ENCODE measurements at regions not wholly inside any gene's neighbourhood (a gene's known extent, or its start where the extent isn't known, plus 50 kb on each side); places are given as distances from the start of the nearest gene placed in this dataset.

DNA sequence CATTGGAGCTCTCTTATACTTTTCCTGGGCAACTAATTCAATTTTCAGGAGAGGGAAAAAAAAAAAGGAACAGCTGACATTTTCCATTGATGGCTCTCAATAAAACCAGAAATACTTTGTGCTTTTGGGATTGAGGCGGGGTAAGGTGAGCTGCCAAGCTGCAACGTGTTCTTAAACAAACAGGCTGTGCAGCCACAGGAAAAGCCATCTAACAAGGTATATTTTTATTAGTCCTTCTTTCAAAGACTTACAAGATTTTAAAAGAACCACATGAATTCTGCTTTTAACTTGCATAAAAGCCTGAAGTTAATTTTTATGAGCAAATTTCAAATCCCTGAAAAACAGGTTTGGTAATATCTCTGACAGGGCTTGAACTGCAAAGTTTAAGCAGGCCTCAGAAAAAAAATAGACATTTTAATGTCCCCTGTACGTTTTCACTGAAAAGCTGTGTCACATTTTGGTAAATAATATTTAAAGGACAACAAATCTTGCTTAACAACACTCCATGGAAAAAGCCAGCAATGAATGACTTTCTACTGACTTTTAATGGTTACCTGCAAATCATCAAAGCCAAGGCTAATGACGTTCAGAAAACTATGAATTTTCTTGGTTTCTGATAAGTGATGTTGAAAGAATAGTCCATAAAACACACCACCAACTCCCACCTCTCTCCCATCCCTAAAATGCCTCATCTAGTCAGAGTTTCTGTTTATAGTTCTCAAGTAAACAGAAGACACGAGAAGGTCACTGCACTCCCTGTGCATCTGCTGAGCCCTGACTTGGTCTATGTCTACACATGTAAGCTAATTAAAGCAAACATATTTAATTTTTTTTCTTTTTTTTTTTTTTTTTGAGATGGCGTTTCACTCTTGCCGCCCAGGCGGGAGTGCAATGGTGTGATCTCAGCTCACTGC lies 433.6 kb downstream of the PIK3R1 start:
- TF ChIP-seq ZNF660 (tag by site-specific recombination; IDR thresholded peaks at IDR 0.05): no peak
- no peak for TF ChIP-seq ZNF654 (tag by site-specific recombination; IDR thresholded peaks at IDR 0.05; ENCODE audit: low read depth)
- TF ChIP-seq, protein P1, sequence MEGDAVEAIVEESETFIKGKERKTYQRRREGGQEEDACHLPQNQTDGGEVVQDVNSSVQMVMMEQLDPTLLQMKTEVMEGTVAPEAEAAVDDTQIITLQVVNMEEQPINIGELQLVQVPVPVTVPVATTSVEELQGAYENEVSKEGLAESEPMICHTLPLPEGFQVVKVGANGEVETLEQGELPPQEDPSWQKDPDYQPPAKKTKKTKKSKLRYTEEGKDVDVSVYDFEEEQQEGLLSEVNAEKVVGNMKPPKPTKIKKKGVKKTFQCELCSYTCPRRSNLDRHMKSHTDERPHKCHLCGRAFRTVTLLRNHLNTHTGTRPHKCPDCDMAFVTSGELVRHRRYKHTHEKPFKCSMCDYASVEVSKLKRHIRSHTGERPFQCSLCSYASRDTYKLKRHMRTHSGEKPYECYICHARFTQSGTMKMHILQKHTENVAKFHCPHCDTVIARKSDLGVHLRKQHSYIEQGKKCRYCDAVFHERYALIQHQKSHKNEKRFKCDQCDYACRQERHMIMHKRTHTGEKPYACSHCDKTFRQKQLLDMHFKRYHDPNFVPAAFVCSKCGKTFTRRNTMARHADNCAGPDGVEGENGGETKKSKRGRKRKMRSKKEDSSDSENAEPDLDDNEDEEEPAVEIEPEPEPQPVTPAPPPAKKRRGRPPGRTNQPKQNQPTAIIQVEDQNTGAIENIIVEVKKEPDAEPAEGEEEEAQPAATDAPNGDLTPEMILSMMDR (tag by site-specific recombination; IDR thresholded peaks at IDR 0.05): no peak
- TF ChIP-seq, protein P2, sequence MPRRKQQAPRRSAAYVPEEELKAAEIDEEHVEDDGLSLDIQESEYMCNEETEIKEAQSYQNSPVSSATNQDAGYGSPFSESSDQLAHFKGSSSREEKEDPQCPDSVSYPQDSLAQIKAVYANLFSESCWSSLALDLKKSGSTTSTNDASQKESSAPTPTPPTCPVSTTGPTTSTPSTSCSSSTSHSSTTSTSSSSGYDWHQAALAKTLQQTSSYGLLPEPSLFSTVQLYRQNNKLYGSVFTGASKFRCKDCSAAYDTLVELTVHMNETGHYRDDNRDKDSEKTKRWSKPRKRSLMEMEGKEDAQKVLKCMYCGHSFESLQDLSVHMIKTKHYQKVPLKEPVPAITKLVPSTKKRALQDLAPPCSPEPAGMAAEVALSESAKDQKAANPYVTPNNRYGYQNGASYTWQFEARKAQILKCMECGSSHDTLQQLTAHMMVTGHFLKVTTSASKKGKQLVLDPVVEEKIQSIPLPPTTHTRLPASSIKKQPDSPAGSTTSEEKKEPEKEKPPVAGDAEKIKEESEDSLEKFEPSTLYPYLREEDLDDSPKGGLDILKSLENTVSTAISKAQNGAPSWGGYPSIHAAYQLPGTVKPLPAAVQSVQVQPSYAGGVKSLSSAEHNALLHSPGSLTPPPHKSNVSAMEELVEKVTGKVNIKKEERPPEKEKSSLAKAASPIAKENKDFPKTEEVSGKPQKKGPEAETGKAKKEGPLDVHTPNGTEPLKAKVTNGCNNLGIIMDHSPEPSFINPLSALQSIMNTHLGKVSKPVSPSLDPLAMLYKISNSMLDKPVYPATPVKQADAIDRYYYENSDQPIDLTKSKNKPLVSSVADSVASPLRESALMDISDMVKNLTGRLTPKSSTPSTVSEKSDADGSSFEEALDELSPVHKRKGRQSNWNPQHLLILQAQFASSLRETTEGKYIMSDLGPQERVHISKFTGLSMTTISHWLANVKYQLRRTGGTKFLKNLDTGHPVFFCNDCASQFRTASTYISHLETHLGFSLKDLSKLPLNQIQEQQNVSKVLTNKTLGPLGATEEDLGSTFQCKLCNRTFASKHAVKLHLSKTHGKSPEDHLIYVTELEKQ (tag by site-specific recombination; IDR thresholded peaks at IDR 0.05; ENCODE audit: borderline replicate concordance): no peak
- TF ChIP-seq, protein P3, sequence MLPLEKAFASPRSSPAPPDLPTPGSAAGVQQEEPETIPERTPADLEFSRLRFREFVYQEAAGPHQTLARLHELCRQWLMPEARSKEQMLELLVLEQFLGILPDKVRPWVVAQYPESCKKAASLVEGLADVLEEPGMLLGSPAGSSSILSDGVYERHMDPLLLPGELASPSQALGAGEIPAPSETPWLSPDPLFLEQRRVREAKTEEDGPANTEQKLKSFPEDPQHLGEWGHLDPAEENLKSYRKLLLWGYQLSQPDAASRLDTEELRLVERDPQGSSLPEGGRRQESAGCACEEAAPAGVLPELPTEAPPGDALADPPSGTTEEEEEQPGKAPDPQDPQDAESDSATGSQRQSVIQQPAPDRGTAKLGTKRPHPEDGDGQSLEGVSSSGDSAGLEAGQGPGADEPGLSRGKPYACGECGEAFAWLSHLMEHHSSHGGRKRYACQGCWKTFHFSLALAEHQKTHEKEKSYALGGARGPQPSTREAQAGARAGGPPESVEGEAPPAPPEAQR (tag by site-specific recombination; IDR thresholded peaks at IDR 0.05): no peak
- no peak for TF ChIP-seq ZBTB20 (tag by site-specific recombination; IDR thresholded peaks at IDR 0.05)
